ENCODE measurements at regions not wholly inside any gene's neighbourhood (a gene's known extent, or its start where the extent isn't known, plus 50 kb on each side); places are given as distances from the start of the nearest gene placed in this dataset.

GRCh38 chr15:93917181-93917580 lies 314.2 kb upstream of the MCTP2 start:
- 88 to 94% methylated on average over 1 of the region's 1 CpG for WGBS, 2 donors
- intact Hi-C loops (cut with DNase I) = no loop called here
- TF ChIP-seq CTCF (IDR thresholded peaks at IDR 0.05) (no peak), POLR2A (IDR thresholded peaks at IDR 0.05) (no peak)
- H3K27me3 ChIP-seq = no peaks in the 10 kb centered on the region
- DNase-seq = no peak
- no peaks in the 10 kb centered on the region for H3K4me1 ChIP-seq
- no peaks in the 10 kb centered on the region for H3K9me3 ChIP-seq
- no peaks in the 10 kb centered on the region for H3K36me3 ChIP-seq
- no peak overlapping the region for H3K4me3 ChIP-seq
- no peak overlapping the region for H3K27ac ChIP-seq

GRCh38 chr15:93913871-93914270 lies 317.5 kb upstream of the MCTP2 start:
- Histone ChIP-seq H3K4me3 (no peak overlapping the region), H3K27me3 (no peaks in the 10 kb centered on the region), H3K27ac (no peak overlapping the region), H3K4me1 (no peaks in the 10 kb centered on the region), H3K9me3 (no peaks in the 10 kb centered on the region), H3K36me3 (no peaks in the 10 kb centered on the region)
- TF ChIP-seq CTCF (IDR thresholded peaks at IDR 0.05) (no peak), POLR2A (IDR thresholded peaks at IDR 0.05) (no peak)
- WGBS, 2 donors = 71 to 79% methylated on average over 3 of the region's 3 CpGs
- DNase-seq = no peak
- intact Hi-C loops (cut with DNase I) = no loop called here

GRCh38 chr15:93913310-93913709 lies 318.1 kb upstream of the MCTP2 start:
- no peak for DNase-seq
- Histone ChIP-seq H3K9me3 (no peaks in the 10 kb centered on the region), H3K27me3 (no peaks in the 10 kb centered on the region), H3K4me3 (no peak overlapping the region), H3K27ac (no peak overlapping the region), H3K4me1 (no peaks in the 10 kb centered on the region), H3K36me3 (no peaks in the 10 kb centered on the region)
- 62 to 66% methylated on average over 2 of the region's 2 CpGs for WGBS, 2 donors
- TF ChIP-seq CTCF (IDR thresholded peaks at IDR 0.05) (no peak), POLR2A (IDR thresholded peaks at IDR 0.05) (no peak)
- intact Hi-C loops (cut with DNase I) = no loop called here

- H3K36me3 ChIP-seq = no peaks in the 10 kb centered on the region
- H3K4me1 ChIP-seq = peaks cover 0 to 14% (median 0%) of the 10 kb centered on the region in 3 donors
- no peaks in the 10 kb centered on the region for H3K9me3 ChIP-seq
- WGBS, 2 donors = 90 to 92% methylated on average over 13 to 19 of the region's 39 CpGs
- TF ChIP-seq CTCF (IDR thresholded peaks at IDR 0.05) (no peak), POLR2A (IDR thresholded peaks at IDR 0.05) (no peak)
- H3K27me3 ChIP-seq = no peaks in the 10 kb centered on the region
- H3K27ac ChIP-seq = no peak overlapping the region
- no peak overlapping the region for H3K4me3 ChIP-seq
- intact Hi-C loops (cut with DNase I) = no loop called here
- no peak for DNase-seq
Observed at GRCh38 chr15:93900476-93901400, 330.6 kb upstream of the MCTP2 start.

- 88 to 95% methylated on average over 5 to 10 of the region's 17 CpGs for WGBS, 2 donors
- Histone ChIP-seq H3K4me3 (no peak overlapping the region), H3K27me3 (no peaks in the 10 kb centered on the region), H3K9me3 (no peaks in the 10 kb centered on the region), H3K27ac (no peak overlapping the region), H3K4me1 (peaks cover 0 to 16% (median 0%) of the 10 kb centered on the region in 3 donors), H3K36me3 (no peaks in the 10 kb centered on the region)
- no peak for DNase-seq
- TF ChIP-seq POLR2A (IDR thresholded peaks at IDR 0.05) (no peak), CTCF (IDR thresholded peaks at IDR 0.05) (no peak)
- intact Hi-C loops (cut with DNase I) = no loop called here
Observed at GRCh38 chr15:93899817-93900216, 331.5 kb upstream of the MCTP2 start.
